ENCODE measurements at regions not wholly inside any gene's neighbourhood (a gene's known extent, or its start where the extent isn't known, plus 50 kb on each side); places are given as distances from the start of the nearest gene placed in this dataset.

- Histone ChIP-seq H3K36me3 (replicated peaks) (no peaks in the 10 kb centered on the region), H3K27me3 (replicated peaks) (no peaks in the 10 kb centered on the region), H3K4me3 (ENCODE audit: low read depth, low read length) (no peak overlapping the region), H3K27ac (no peak overlapping the region)
- DNase-seq, result peak; percentile 73
- peak; percentile 84 for TF ChIP-seq CTCF (IDR thresholded peaks at IDR 0.05; ENCODE audit: low read depth, low read length, missing control alignments)
- in situ Hi-C loops (cut with HindIII; ENCODE audit: low pct_ligation_motif_present, low sequenced_read_pairs), result loop anchor here (25.0 kb wide), 2 partner anchors 279 to 654 kb away; partner anchors contain the start of gene ACBD6
These were observed 78.1 kb downstream of the IER5 start for GRCh38 chr1:181166377-181167196.

GRCh38 chr1:181169281-181169865 is 80.9 kb downstream of the IER5 start:
- TF ChIP-seq CTCF (IDR thresholded peaks at IDR 0.05; ENCODE audit: low read depth, low read length, missing control alignments), result no peak
- DNase-seq, result no peak
- no peak overlapping the region for H3K4me3 ChIP-seq (ENCODE audit: low read depth, low read length)
- H3K27ac ChIP-seq, result no peak overlapping the region
- no peaks in the 10 kb centered on the region for H3K36me3 ChIP-seq (replicated peaks)
- in situ Hi-C loops (cut with HindIII; ENCODE audit: low pct_ligation_motif_present, low sequenced_read_pairs), result loop anchor here (25.0 kb wide), 2 partner anchors 282 to 657 kb away; partner anchors contain the start of gene ACBD6
- H3K27me3 ChIP-seq (replicated peaks), result no peaks in the 10 kb centered on the region

- Histone ChIP-seq H3K36me3 (replicated peaks) (no peaks in the 10 kb centered on the region), H3K27me3 (replicated peaks) (no peaks in the 10 kb centered on the region), H3K27ac (no peak overlapping the region), H3K4me3 (ENCODE audit: low read depth, low read length) (no peak overlapping the region)
- DNase-seq, result no peak
- in situ Hi-C loops (cut with HindIII; ENCODE audit: low pct_ligation_motif_present, low sequenced_read_pairs), result loop anchor here (25.0 kb wide), 2 partner anchors 283 to 658 kb away; partner anchors contain the start of gene ACBD6
- no peak for TF ChIP-seq CTCF (IDR thresholded peaks at IDR 0.05; ENCODE audit: low read depth, low read length, missing control alignments)
These were observed 81.7 kb downstream of the IER5 start for GRCh38 chr1:181170194-181170593.

- Histone ChIP-seq H3K4me3 (ENCODE audit: low read depth, low read length) (no peak overlapping the region), H3K27me3 (replicated peaks) (no peaks in the 10 kb centered on the region), H3K36me3 (replicated peaks) (no peaks in the 10 kb centered on the region), H3K27ac (no peak overlapping the region)
- in situ Hi-C loops (cut with HindIII; ENCODE audit: low pct_ligation_motif_present, low sequenced_read_pairs), result loop anchor here (25.0 kb wide), 2 partner anchors 285 to 660 kb away; partner anchors contain the start of gene ACBD6
- DNase-seq, result no peak
- no peak for TF ChIP-seq CTCF (IDR thresholded peaks at IDR 0.05; ENCODE audit: low read depth, low read length, missing control alignments)
These were observed 83.6 kb downstream of the IER5 start for GRCh38 chr1:181172082-181172481.

GRCh38 chr1:181173761-181174447 is 85.4 kb downstream of the IER5 start:
- Histone ChIP-seq H3K36me3 (replicated peaks) (no peaks in the 10 kb centered on the region), H3K27ac (no peak overlapping the region), H3K27me3 (replicated peaks) (no peaks in the 10 kb centered on the region), H3K4me3 (ENCODE audit: low read depth, low read length) (no peak overlapping the region)
- no peak for TF ChIP-seq CTCF (IDR thresholded peaks at IDR 0.05; ENCODE audit: low read depth, low read length, missing control alignments)
- in situ Hi-C loops (cut with HindIII; ENCODE audit: low pct_ligation_motif_present, low sequenced_read_pairs), result loop anchor here (25.0 kb wide), 2 partner anchors 287 to 662 kb away; partner anchors contain the start of gene ACBD6
- DNase-seq, result no peak

Data from brain microvascular endothelial cell (primary cell).